GM12878 (cell line): ENCODE measurements at regions not wholly inside any gene's neighbourhood (a gene's known extent, or its start where the extent isn't known, plus 50 kb on each side); places are given as distances from the start of the nearest gene placed in this dataset.

ENCODE experiments used
- ATAC-seq: fragments of 200-7000 bp; cut with Tn5 transposase; 3 replicates; pipeline ENCODE4 v1.9.1; 2020; ENCODE audit warnings: mild to moderate bottlenecking, moderate library complexity
- BruUV-seq: library from RNA; stranded (reverse); fragments of 400-500 nt; replicated peaks from 2 replicates; lab custom pipeline; 2021; lab: Mats Ljungman, UMichigan
- CTCF ChIA-PET: fragments of 300-600 bp; sonication (Branson Sonifier 250); formaldehyde crosslinking; extraction: SDS; loops from one replicate; lab custom pipeline; 2021; ENCODE audit warnings: inconsistent platforms; lab: Yijun Ruan, JAX
- POLR2A ChIA-PET: fragments of 350-600 bp; formaldehyde crosslinking; extraction: SDS; loops from one replicate; lab custom pipeline; 2021; ENCODE audit warnings: inconsistent platforms; lab: Charles Lee
- RAD21 ChIA-PET: fragments of 300-600 bp; sonication (Branson Sonifier 250); formaldehyde crosslinking; loops from one replicate; lab custom pipeline; 2023; ENCODE audit warnings: antibody characterized with exemption; ENCODE audit not compliant: unreplicated experiment; lab: Charles Lee
- SMC1A ChIA-PET: fragments of 300-600 bp; sonication (Branson Sonifier 250); formaldehyde crosslinking; loops from one replicate; lab custom pipeline; 2023; ENCODE audit not compliant: unreplicated experiment, uncharacterized antibody; lab: Charles Lee
- DNase-seq: peaks from one replicate; pipeline ENCODE4 v3.0.0-alpha.2; 2011; ENCODE audit warnings: low read depth, low spot score
- FAIRE-seq: peaks from 3 replicates; lab custom pipeline; 2011; peaks lifted over from hg19 to GRCh38; lab: Jason Lieb, UNC
- H2AFZ ChIP-seq: 2 replicates; pipeline ENCODE4 v1.6.0; 2011; ENCODE audit warnings: low read depth, low read length, control low read depth; ENCODE audit not compliant: control insufficient read depth
- H3K27ac ChIP-seq: 2 replicates; pipeline ENCODE4 v1.5.1; 2011; ENCODE audit warnings: control low read depth; ENCODE audit not compliant: control insufficient read depth, insufficient read depth
- H3K27me3 ChIP-seq, 2 experiments: replicated peaks in 1 of 2; 2 replicates each; pipeline versions ENCODE4 v1.6.0 to v1.6.1; 2011; ENCODE audit warnings: low read length in 1 of 2; ENCODE audit not compliant: control insufficient read depth in 2 of 2, insufficient read depth in 2 of 2
- H3K36me3 ChIP-seq, 2 experiments: 2 replicates each; pipeline ENCODE4 v1.5.1; 2011; ENCODE audit warnings: low read length in 1 of 2; ENCODE audit not compliant: control insufficient read depth in 2 of 2, insufficient read depth in 2 of 2
- H3K4me1 ChIP-seq: 2 replicates; pipeline ENCODE4 v1.6.1; 2011; ENCODE audit warnings: mild to moderate bottlenecking, low read length, moderate library complexity, mixed read lengths; ENCODE audit not compliant: control insufficient read depth, insufficient read depth
- H3K4me2 ChIP-seq: 2 replicates; pipeline ENCODE4 v1.6.0; 2011; ENCODE audit warnings: control low read depth; ENCODE audit not compliant: control insufficient read depth, insufficient read depth
- H3K4me3 ChIP-seq: fragments of 200-600 bp; sonication (generic); 2 replicates; pipeline ENCODE4 v1.5.1; 2016
- H3K79me2 ChIP-seq: 2 replicates; pipeline ENCODE4 v1.6.0; 2011; ENCODE audit warnings: low read length; ENCODE audit not compliant: control insufficient read depth, insufficient read depth
- H3K9ac ChIP-seq: 2 replicates; pipeline ENCODE4 v1.8.0; 2011; ENCODE audit warnings: low read length, control low read depth, mixed read lengths; ENCODE audit not compliant: control insufficient read depth, insufficient read depth
- H3K9me3 ChIP-seq: replicated peaks from 3 replicates; pipeline ENCODE4 v1.5.1; 2011; ENCODE audit warnings: mild to moderate bottlenecking, low read length; ENCODE audit not compliant: control insufficient read depth, insufficient read depth
- H4K20me1 ChIP-seq: 2 replicates; pipeline ENCODE4 v1.6.0; 2011; ENCODE audit not compliant: control insufficient read depth, insufficient read depth
- CREB1 ChIP-seq: IDR thresholded peaks from 2 replicates; pipeline ENCODE4 v1.6.1; 2012; ENCODE audit warnings: low read depth, mild to moderate bottlenecking, inconsistent platforms
- E4F1 ChIP-seq: fragments of 450-650 bp; IDR thresholded peaks from 2 replicates; pipeline ENCODE4 v1.6.1; 2018; ENCODE audit warnings: borderline replicate concordance, mild to moderate bottlenecking; ENCODE audit not compliant: partially characterized antibody
- EED ChIP-seq: sonication (generic); IDR thresholded peaks from 2 replicates; pipeline ENCODE4 v1.6.1; 2016; ENCODE audit warnings: antibody characterized with exemption, low read depth
- FOXM1 ChIP-seq: IDR thresholded peaks from 2 replicates; pipeline ENCODE4 v1.6.1; 2012; ENCODE audit warnings: low read depth, mild to moderate bottlenecking, inconsistent platforms, low read length, moderate library complexity
- HDAC2 ChIP-seq: fragments of 200-600 bp; sonication (generic); IDR thresholded peaks from 2 replicates; pipeline ENCODE4 v1.6.1; 2017
- MTA2 ChIP-seq: fragments of 450-650 bp; IDR thresholded peaks from 2 replicates; pipeline ENCODE4 v1.6.1; 2016; ENCODE audit warnings: low read depth, mild to moderate bottlenecking, moderate library complexity
- NFIC ChIP-seq: IDR thresholded peaks from 2 replicates; pipeline ENCODE4 v1.6.1; 2012; ENCODE audit warnings: low read depth, mild to moderate bottlenecking, inconsistent platforms, low read length, moderate library complexity
- NFYB ChIP-seq: IDR thresholded peaks from 2 replicates; pipeline ENCODE4 v1.6.1; 2011; ENCODE audit warnings: low read depth, mild to moderate bottlenecking, low read length, improper control_type of control experiment, moderate library complexity; ENCODE audit not compliant: insufficient read depth
- REST ChIP-seq: IDR thresholded peaks from 2 replicates; pipeline ENCODE4 v1.6.1; 2012; ENCODE audit warnings: mild to moderate bottlenecking, low read depth, low read length
- SKIL ChIP-seq: fragments of 450-650 bp; IDR thresholded peaks from 2 replicates; pipeline ENCODE4 v1.6.1; 2017; ENCODE audit warnings: mild to moderate bottlenecking, low read depth, inconsistent platforms; ENCODE audit not compliant: poor library complexity, severe bottlenecking
- SMAD1 ChIP-seq: fragments of 450-650 bp; IDR thresholded peaks from 2 replicates; pipeline ENCODE4 v1.6.1; 2018; ENCODE audit warnings: mild to moderate bottlenecking, low read depth; ENCODE audit not compliant: partially characterized antibody
- TCF12 ChIP-seq: IDR thresholded peaks from 2 replicates; pipeline ENCODE4 v1.6.1; 2011; ENCODE audit warnings: low read depth, mild to moderate bottlenecking, low read length
- YBX1 ChIP-seq: fragments of 450-650 bp; IDR thresholded peaks from 2 replicates; pipeline ENCODE4 v1.6.1; 2016; ENCODE audit warnings: antibody characterized with exemption
- ZNF384 ChIP-seq: IDR thresholded peaks from 2 replicates; pipeline ENCODE4 v1.6.1; 2012; ENCODE audit warnings: low read depth, mild to moderate bottlenecking, low read length, improper control_type of control experiment, borderline replicate concordance
- WGBS: methylation state at CpG from one replicate; pipeline ENCODE4 v1.1.6; 2016; ENCODE audit warnings: low lambda C conversion rate; ENCODE audit not compliant: insufficient replicate concordance, insufficient coverage; ENCODE audit errors: missing lambda C conversion rate; 5-methylcytosine and 5-hydroxymethylcytosine counted together
- in situ Hi-C: fragments of 300-500 bp; cut with MboI; formaldehyde crosslinking; loops from 9 replicates; pipeline ENCODE4 v1.14.3; 2018; ENCODE audit warnings: mixed read lengths
- intact Hi-C: fragments of 100-400 bp; cut with micrococcal nuclease; formaldehyde crosslinking; loops from one replicate; pipeline ENCODE4 v1.14.2; 2022; ENCODE audit not compliant: unreplicated experiment

- H3K4me1 ChIP-seq, result no peaks in the 10 kb centered on the region
- DNase-seq (no peak), ATAC-seq (no peak), FAIRE-seq (no peak)
- intact Hi-C loops (no loop called here), in situ Hi-C loops (no loop called here)
- no TSS peak for BruUV-seq
- no peak overlapping the region for H3K4me3 ChIP-seq
- no peak overlapping the region for H2AFZ ChIP-seq
- no peak overlapping the region for H3K27ac ChIP-seq
- 24% methylated on average over 9 of the region's 9 CpGs for WGBS
- H3K9me3 ChIP-seq, result no peaks in the 10 kb centered on the region
- H3K4me2 ChIP-seq, result no peak overlapping the region
- RAD21 ChIA-PET, result no interaction called here
- no peaks in the 10 kb centered on the region for H3K79me2 ChIP-seq
- H3K36me3 ChIP-seq, result no peaks in the 10 kb centered on the region
- H3K27me3 ChIP-seq, result no peaks in the 10 kb centered on the region
- SMC1A ChIA-PET, result interaction anchor here (1.4 kb wide), 1 partner anchor 12 kb away, joined by 3 read pairs; no protein-coding TSS in a partner anchor
- H3K9ac ChIP-seq, result no peak overlapping the region
- CTCF ChIA-PET, result no interaction called here
- H4K20me1 ChIP-seq, result no peaks in the 10 kb centered on the region
- POLR2A ChIA-PET, result no interaction called here
- TF ChIP-seq YBX1 (no peak), E4F1 (no peak), NFIC (no peak), NFYB (no peak), EED (no peak), HDAC2 (no peak), MTA2 (no peak), CREB1 (no peak), ZNF384 (no peak), REST (no peak), SKIL (no peak), SMAD1 (no peak), FOXM1 (no peak), TCF12 (no peak)
Measured at GRCh38 chr9:86788456-86788855, 158.8 kb downstream of the GAS1 start.
